WERI-Rb-1 (cell line): ENCODE measurements at regions not wholly inside any gene's neighbourhood (a gene's known extent, or its start where the extent isn't known, plus 50 kb on each side); places are given as distances from the start of the nearest gene placed in this dataset.
"Not testable (repeated sequence)": the region's sequence is repeated elsewhere in the genome, so short reads cannot be mapped to it uniquely, and the experiment has no call there.

ENCODE experiments used
- DNase-seq: peaks from one replicate; pipeline ENCODE4 v3.0.0-alpha.2; 2020
- H3K27ac ChIP-seq: fragments of 250-450 bp; sonication (Bioruptor Pico); 2 replicates; pipeline ENCODE4 v1.5.1; 2020; ENCODE audit warnings: mild to moderate bottlenecking, moderate library complexity
- H3K27me3 ChIP-seq: fragments of 250-450 bp; sonication (Bioruptor Pico); 2 replicates; pipeline ENCODE4 v1.5.1; 2021; ENCODE audit warnings: mild to moderate bottlenecking, low read depth, moderate library complexity; ENCODE audit not compliant: insufficient read depth, severe bottlenecking
- H3K36me3 ChIP-seq: fragments of 250-450 bp; sonication (Bioruptor Pico); 2 replicates; pipeline ENCODE4 v1.5.1; 2020; ENCODE audit warnings: mild to moderate bottlenecking, moderate library complexity
- H3K4me3 ChIP-seq: 2 replicates; pipeline ENCODE4 v1.5.1; 2011; ENCODE audit warnings: low read depth, mild to moderate bottlenecking, control low read depth, low read length
- H3K9me3 ChIP-seq: fragments of 250-450 bp; sonication (Bioruptor Pico); 2 replicates; pipeline ENCODE4 v1.5.1; 2021; ENCODE audit warnings: mild to moderate bottlenecking, moderate library complexity; ENCODE audit not compliant: severe bottlenecking
- CTCF ChIP-seq: IDR thresholded peaks from 2 replicates; pipeline ENCODE4 v1.5.1; 2011; ENCODE audit warnings: low read depth, mild to moderate bottlenecking, control low read depth, inconsistent platforms, low read length

- H3K27me3 ChIP-seq = no peaks in the 10 kb centered on the region
- H3K4me3 ChIP-seq = no peak overlapping the region
- H3K9me3 ChIP-seq = no peaks in the 10 kb centered on the region
- no peak overlapping the region for H3K27ac ChIP-seq
- no peak for TF ChIP-seq CTCF
- no peak for DNase-seq
- H3K36me3 ChIP-seq = no peaks in the 10 kb centered on the region
These were observed 166.5 kb upstream of the CXCR4 start for GRCh38 chr2:136284226-136285119.

- no peak overlapping the region for H3K4me3 ChIP-seq
- no peaks in the 10 kb centered on the region for H3K36me3 ChIP-seq
- H3K27me3 ChIP-seq = no peaks in the 10 kb centered on the region
- H3K9me3 ChIP-seq = no peaks in the 10 kb centered on the region
- DNase-seq = no peak
- no peak overlapping the region for H3K27ac ChIP-seq
- TF ChIP-seq CTCF = no peak
These were observed 164.3 kb upstream of the CXCR4 start for GRCh38 chr2:136282251-136282650.

GRCh38 chr2:136281281-136282114 is 163.5 kb upstream of the CXCR4 start:
- no peak overlapping the region for H3K27ac ChIP-seq
- H3K9me3 ChIP-seq = no peaks in the 10 kb centered on the region
- TF ChIP-seq CTCF = no peak
- no peaks in the 10 kb centered on the region for H3K27me3 ChIP-seq
- H3K36me3 ChIP-seq = no peaks in the 10 kb centered on the region
- peak; percentile 15 for DNase-seq
- no peak overlapping the region for H3K4me3 ChIP-seq

DNA sequence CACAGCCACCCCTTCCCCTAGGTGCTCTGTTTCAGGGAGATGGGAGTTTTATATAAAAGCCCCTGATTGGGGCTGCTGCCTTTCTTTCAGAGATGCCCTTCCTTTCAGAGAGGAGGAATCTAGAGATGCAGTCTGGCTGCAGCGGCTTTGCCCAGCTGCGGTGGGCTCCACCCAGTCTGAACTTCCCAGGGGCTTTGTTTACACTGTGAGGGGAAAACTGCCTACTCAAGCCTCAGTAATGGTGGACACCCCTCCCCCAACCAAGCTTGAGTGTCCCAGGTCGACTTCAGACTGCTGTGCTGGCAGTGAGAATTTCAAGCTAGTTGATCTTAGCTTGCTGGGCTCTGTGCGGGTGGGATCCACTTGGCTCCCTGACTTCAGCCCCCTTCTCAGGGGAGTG is 148.4 kb upstream of the CXCR4 start:
- H3K4me3 ChIP-seq, H3K9me3 ChIP-seq, H3K27me3 ChIP-seq, H3K27ac ChIP-seq, H3K36me3 ChIP-seq, DNase-seq: not testable (repeated sequence)

DNA sequence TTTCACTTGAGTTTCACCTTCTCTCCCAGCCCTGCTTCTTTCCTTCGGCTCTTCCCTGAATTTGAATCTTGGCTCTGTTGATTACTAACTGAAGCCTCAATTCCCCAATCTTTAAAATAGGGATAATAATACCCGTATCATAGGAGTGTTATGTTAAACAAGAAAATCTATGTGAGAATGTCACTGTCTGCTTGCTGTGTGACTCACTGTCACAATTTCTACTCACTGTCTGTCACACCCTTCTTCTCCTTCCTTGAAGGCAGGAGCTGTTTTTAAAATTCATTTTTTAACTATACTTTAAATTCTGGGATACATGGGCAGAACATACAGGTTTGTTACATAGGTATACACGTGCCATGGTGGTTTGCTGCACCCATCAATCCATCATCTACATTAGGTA is 141.6 kb upstream of the CXCR4 start:
- no peak for DNase-seq
- Histone ChIP-seq H3K36me3 (no peaks in the 10 kb centered on the region), H3K27me3 (no peaks in the 10 kb centered on the region), H3K4me3 (no peak overlapping the region), H3K9me3 (no peaks in the 10 kb centered on the region), H3K27ac (no peak overlapping the region)
- no peak for TF ChIP-seq CTCF

- DNase-seq = no peak
- Histone ChIP-seq H3K36me3 (no peaks in the 10 kb centered on the region), H3K27me3 (no peaks in the 10 kb centered on the region), H3K4me3 (no peak overlapping the region), H3K27ac (no peak overlapping the region), H3K9me3 (no peaks in the 10 kb centered on the region)
- TF ChIP-seq CTCF = no peak
These were observed 139.9 kb upstream of the CXCR4 start for GRCh38 chr2:136257893-136258292.
